Stimulated activated naive CD8-positive, alpha-beta T cell treated with anti-CD3 and anti-CD28 coated beads, Interleukin-15, amount 100 ng/mL, for 72 hours (primary cell): ENCODE measurements at regions not wholly inside any gene's neighbourhood (a gene's known extent, or its start where the extent isn't known, plus 50 kb on each side); places are given as distances from the start of the nearest gene placed in this dataset.

Experiments used
- ATAC-seq: fragments of 150-1000 bp; cut with Tn5 transposase; 2 replicates; pipeline ENCODE4 v1.10.0; 2021; ENCODE audit warnings: mild to moderate bottlenecking, moderate library complexity
- DNase-seq, 2 donors: peaks; one replicate each; pipeline ENCODE4 v3.0.0; 2021 to 2022
- H3K27ac Mint-ChIP-seq, 2 donors: one replicate each; pipeline ENCODE4 v1.8.0; 2022; ENCODE audit warnings: mild to moderate bottlenecking in 2 of 2, mixed read lengths in 2 of 2, moderate library complexity in 2 of 2
- H3K27me3 Mint-ChIP-seq: one replicate; pipeline ENCODE4 v1.8.0; 2022; ENCODE audit warnings: mixed read lengths
- H3K4me1 Mint-ChIP-seq: one replicate; pipeline ENCODE4 v1.8.0; 2022; ENCODE audit warnings: mild to moderate bottlenecking, mixed read lengths
- H3K4me3 Mint-ChIP-seq, 2 donors: one replicate each; pipeline ENCODE4 v1.8.0; 2022; ENCODE audit warnings: mild to moderate bottlenecking in 2 of 2, mixed read lengths in 2 of 2, moderate library complexity in 1 of 2
- H3K9me3 Mint-ChIP-seq, 2 donors: one replicate each; pipeline ENCODE4 v1.8.0; 2022; ENCODE audit warnings: mixed read lengths in 2 of 2

- Mint-ChIP-seq H3K4me3 (no peak overlapping the region), H3K9me3 (no peaks in the 10 kb centered on the region), H3K27ac (no peak overlapping the region), H3K4me1 (no peaks in the 10 kb centered on the region), H3K27me3 (peaks cover 8% of the 10 kb centered on the region)
- no peak for ATAC-seq
- no peak for DNase-seq
These were observed 114.1 kb downstream of the SLC16A9 start for GRCh38 chr10:59595593-59595992.

- no peaks in the 10 kb centered on the region for H3K9me3 Mint-ChIP-seq
- no peaks in the 10 kb centered on the region for H3K4me1 Mint-ChIP-seq
- H3K27ac Mint-ChIP-seq = no peak overlapping the region
- H3K27me3 Mint-ChIP-seq = peaks cover 8% of the 10 kb centered on the region
- ATAC-seq (no peak), DNase-seq (no peak)
- H3K4me3 Mint-ChIP-seq = no peak overlapping the region
These were observed 115.9 kb downstream of the SLC16A9 start for GRCh38 chr10:59593768-59594167.

- DNase-seq (no peak), ATAC-seq (no peak)
- H3K9me3 Mint-ChIP-seq = no peaks in the 10 kb centered on the region
- no peaks in the 10 kb centered on the region for H3K4me1 Mint-ChIP-seq
- peaks cover 8% of the 10 kb centered on the region for H3K27me3 Mint-ChIP-seq
- no peak overlapping the region for H3K27ac Mint-ChIP-seq
- no peak overlapping the region for H3K4me3 Mint-ChIP-seq
These were observed 119.9 kb downstream of the SLC16A9 start for GRCh38 chr10:59589796-59590195.

GRCh38 chr10:59588791-59589190, 120.9 kb downstream of the SLC16A9 start:
- H3K27ac Mint-ChIP-seq = no peak overlapping the region
- DNase-seq (no peak), ATAC-seq (no peak)
- no peaks in the 10 kb centered on the region for H3K4me1 Mint-ChIP-seq
- peaks cover 4% of the 10 kb centered on the region for H3K27me3 Mint-ChIP-seq
- no peak overlapping the region for H3K4me3 Mint-ChIP-seq
- H3K9me3 Mint-ChIP-seq = no peaks in the 10 kb centered on the region

GRCh38 chr10:59587756-59588140, 121.9 kb downstream of the SLC16A9 start:
- ATAC-seq (no peak), DNase-seq (no peak)
- Mint-ChIP-seq H3K4me3 (no peak overlapping the region), H3K4me1 (no peaks in the 10 kb centered on the region), H3K27me3 (no peaks in the 10 kb centered on the region), H3K9me3 (no peaks in the 10 kb centered on the region), H3K27ac (no peak overlapping the region)

GRCh38 chr10:59587083-59587755, 122.4 kb downstream of the SLC16A9 start:
- no peak for ATAC-seq
- no peak overlapping the region for H3K27ac Mint-ChIP-seq
- H3K9me3 Mint-ChIP-seq = no peaks in the 10 kb centered on the region

GRCh38 chr10:59586407-59586891, 123.2 kb downstream of the SLC16A9 start:
- DNase-seq (no peak), ATAC-seq (no peak)
- H3K4me3 Mint-ChIP-seq = no peak overlapping the region
- H3K9me3 Mint-ChIP-seq = no peaks in the 10 kb centered on the region
- H3K27ac Mint-ChIP-seq = no peak overlapping the region
- H3K27me3 Mint-ChIP-seq = no peaks in the 10 kb centered on the region
- H3K4me1 Mint-ChIP-seq = no peaks in the 10 kb centered on the region

More at GRCh38 chr10:59587083-59587755, 122.4 kb downstream of the SLC16A9 start:
- H3K4me1 Mint-ChIP-seq = no peaks in the 10 kb centered on the region
- no peak overlapping the region for H3K4me3 Mint-ChIP-seq
- no peaks in the 10 kb centered on the region for H3K27me3 Mint-ChIP-seq
- DNase-seq = no peak

GRCh38 chr10:59585046-59585700, 124.5 kb downstream of the SLC16A9 start:
- DNase-seq (no peak), ATAC-seq (no peak)
- Mint-ChIP-seq H3K4me3 (no peak overlapping the region), H3K27me3 (no peaks in the 10 kb centered on the region), H3K27ac (no peak overlapping the region), H3K9me3 (no peaks in the 10 kb centered on the region), H3K4me1 (no peaks in the 10 kb centered on the region)

GRCh38 chr10:59582780-59583179, 126.9 kb downstream of the SLC16A9 start:
- Mint-ChIP-seq H3K4me1 (no peaks in the 10 kb centered on the region), H3K4me3 (no peak overlapping the region), H3K9me3 (no peaks in the 10 kb centered on the region), H3K27me3 (peaks cover 9% of the 10 kb centered on the region), H3K27ac (no peak overlapping the region)
- ATAC-seq (no peak), DNase-seq (no peak)

- no peaks in the 10 kb centered on the region for H3K4me1 Mint-ChIP-seq
- no peak overlapping the region for H3K4me3 Mint-ChIP-seq
- no peak for ATAC-seq
- DNase-seq = no peak
- H3K27me3 Mint-ChIP-seq = peaks cover 13% of the 10 kb centered on the region
- H3K27ac Mint-ChIP-seq = no peak overlapping the region
- no peaks in the 10 kb centered on the region for H3K9me3 Mint-ChIP-seq
These were observed 127.6 kb downstream of the SLC16A9 start for GRCh38 chr10:59582058-59582457.

GRCh38 chr10:59580026-59580863, 129.4 kb downstream of the SLC16A9 start:
- no peaks in the 10 kb centered on the region for H3K4me1 Mint-ChIP-seq
- no peak for DNase-seq
- H3K4me3 Mint-ChIP-seq = no peak overlapping the region
- H3K27ac Mint-ChIP-seq = no peak overlapping the region
- no peak for ATAC-seq
- H3K27me3 Mint-ChIP-seq = peaks cover 13% of the 10 kb centered on the region
- no peaks in the 10 kb centered on the region for H3K9me3 Mint-ChIP-seq

GRCh38 chr10:59578741-59579140, 130.9 kb downstream of the SLC16A9 start:
- Mint-ChIP-seq H3K4me3 (no peak overlapping the region), H3K9me3 (no peaks in the 10 kb centered on the region)
- no peak for ATAC-seq

GRCh38 chr10:59577984-59578383, 131.7 kb downstream of the SLC16A9 start:
- peaks cover 13% of the 10 kb centered on the region for H3K27me3 Mint-ChIP-seq
- DNase-seq (no peak), ATAC-seq (no peak)
- H3K4me1 Mint-ChIP-seq = no peaks in the 10 kb centered on the region
- H3K27ac Mint-ChIP-seq = no peak overlapping the region
- H3K9me3 Mint-ChIP-seq = no peaks in the 10 kb centered on the region
- no peak overlapping the region for H3K4me3 Mint-ChIP-seq

More at GRCh38 chr10:59578741-59579140, 130.9 kb downstream of the SLC16A9 start:
- no peak for DNase-seq
- Mint-ChIP-seq H3K27me3 (peaks cover 13% of the 10 kb centered on the region), H3K4me1 (no peaks in the 10 kb centered on the region), H3K27ac (no peak overlapping the region)

GRCh38 chr10:59575269-59575668, 134.4 kb downstream of the SLC16A9 start:
- H3K27ac Mint-ChIP-seq = no peak overlapping the region
- peaks cover 32% of the 10 kb centered on the region for H3K27me3 Mint-ChIP-seq
- H3K4me3 Mint-ChIP-seq = no peak overlapping the region
- no peak for ATAC-seq
- no peak for DNase-seq
- no peaks in the 10 kb centered on the region for H3K4me1 Mint-ChIP-seq
- no peaks in the 10 kb centered on the region for H3K9me3 Mint-ChIP-seq

- H3K9me3 Mint-ChIP-seq = peaks cover 0 to 5% of the 10 kb centered on the region in 2 donors
- ATAC-seq (no peak), DNase-seq (no peak)
- no peaks in the 10 kb centered on the region for H3K4me1 Mint-ChIP-seq
- no peak overlapping the region for H3K4me3 Mint-ChIP-seq
- H3K27me3 Mint-ChIP-seq = no peaks in the 10 kb centered on the region
- no peak overlapping the region for H3K27ac Mint-ChIP-seq
These were observed 146.1 kb downstream of the SLC16A9 start for GRCh38 chr10:59563531-59563930.

- Mint-ChIP-seq H3K4me1 (no peaks in the 10 kb centered on the region), H3K27ac (no peak overlapping the region), H3K4me3 (no peak overlapping the region), H3K9me3 (no peaks in the 10 kb centered on the region), H3K27me3 (peaks cover 6% of the 10 kb centered on the region)
- ATAC-seq (no peak), DNase-seq (no peak)
These were observed 147.5 kb downstream of the SLC16A9 start for GRCh38 chr10:59562126-59562525.
